SK-N-SH treated with all-trans-retinoic acid at 6 μM for 48 hours (cell line): ENCODE measurements at regions not wholly inside any gene's neighbourhood (a gene's known extent, or its start where the extent isn't known, plus 50 kb on each side); places are given as distances from the start of the nearest gene placed in this dataset.

ENCODE experiments used
- ARNTL ChIP-seq: fragments of 450-650 bp; formaldehyde crosslinking; IDR thresholded peaks from 2 replicates; pipeline ENCODE4 v1.5.0; 2020; ENCODE audit warnings: low read depth, mild to moderate bottlenecking, moderate library complexity, borderline replicate concordance
- OSR1 ChIP-seq: fragments of 250-450 bp; sonication (Bioruptor Pico); IDR thresholded peaks from 2 replicates; pipeline ENCODE4 v1.8.0; 2022; ENCODE audit warnings: moderate library complexity, mild to moderate bottlenecking, inconsistent platforms
- ZNF8 ChIP-seq: fragments of 450-650 bp; formaldehyde crosslinking; IDR thresholded peaks from 2 replicates; pipeline ENCODE4 v1.5.0; 2020; ENCODE audit warnings: mild to moderate bottlenecking, moderate library complexity
- TF ChIP-seq, protein P1 (sequence below): fragments of 250-450 bp; sonication (Bioruptor Pico); IDR thresholded peaks from 2 replicates; pipeline ENCODE4 v1.8.0; 2020; ENCODE audit warnings: mild to moderate bottlenecking, moderate library complexity, borderline replicate concordance
- TF ChIP-seq, protein P2 (sequence below): fragments of 250-450 bp; sonication (Bioruptor Pico); IDR thresholded peaks from 2 replicates; pipeline ENCODE4 v1.5.1; 2021; ENCODE audit warnings: mild to moderate bottlenecking, moderate library complexity

DNA sequence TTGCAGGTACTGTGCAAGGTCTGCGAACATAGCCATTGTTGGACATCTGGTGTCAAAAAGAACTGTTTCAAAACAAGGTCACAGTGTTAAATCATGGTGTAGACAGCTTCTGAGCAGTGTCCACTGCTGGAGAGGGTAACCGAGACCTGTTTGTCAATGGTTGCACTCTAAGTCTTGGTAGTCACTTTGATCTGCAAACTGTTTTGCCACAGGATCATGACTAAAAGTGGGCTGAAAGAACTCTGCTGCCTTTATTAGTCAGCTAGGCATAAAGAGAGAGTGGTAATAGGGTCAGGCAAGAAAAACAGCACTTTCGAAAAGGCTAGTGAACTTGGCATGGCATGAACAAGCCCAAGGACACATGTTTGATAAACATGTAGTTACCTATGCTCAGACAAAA lies 552.3 kb upstream of the CITED2 start:
- TF ChIP-seq OSR1 (CRISPR knock-in tag) = no peak
- TF ChIP-seq, protein P1, sequence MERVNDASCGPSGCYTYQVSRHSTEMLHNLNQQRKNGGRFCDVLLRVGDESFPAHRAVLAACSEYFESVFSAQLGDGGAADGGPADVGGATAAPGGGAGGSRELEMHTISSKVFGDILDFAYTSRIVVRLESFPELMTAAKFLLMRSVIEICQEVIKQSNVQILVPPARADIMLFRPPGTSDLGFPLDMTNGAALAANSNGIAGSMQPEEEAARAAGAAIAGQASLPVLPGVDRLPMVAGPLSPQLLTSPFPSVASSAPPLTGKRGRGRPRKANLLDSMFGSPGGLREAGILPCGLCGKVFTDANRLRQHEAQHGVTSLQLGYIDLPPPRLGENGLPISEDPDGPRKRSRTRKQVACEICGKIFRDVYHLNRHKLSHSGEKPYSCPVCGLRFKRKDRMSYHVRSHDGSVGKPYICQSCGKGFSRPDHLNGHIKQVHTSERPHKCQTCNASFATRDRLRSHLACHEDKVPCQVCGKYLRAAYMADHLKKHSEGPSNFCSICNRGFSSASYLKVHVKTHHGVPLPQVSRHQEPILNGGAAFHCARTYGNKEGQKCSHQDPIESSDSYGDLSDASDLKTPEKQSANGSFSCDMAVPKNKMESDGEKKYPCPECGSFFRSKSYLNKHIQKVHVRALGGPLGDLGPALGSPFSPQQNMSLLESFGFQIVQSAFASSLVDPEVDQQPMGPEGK = no peak
- TF ChIP-seq, protein P2, sequence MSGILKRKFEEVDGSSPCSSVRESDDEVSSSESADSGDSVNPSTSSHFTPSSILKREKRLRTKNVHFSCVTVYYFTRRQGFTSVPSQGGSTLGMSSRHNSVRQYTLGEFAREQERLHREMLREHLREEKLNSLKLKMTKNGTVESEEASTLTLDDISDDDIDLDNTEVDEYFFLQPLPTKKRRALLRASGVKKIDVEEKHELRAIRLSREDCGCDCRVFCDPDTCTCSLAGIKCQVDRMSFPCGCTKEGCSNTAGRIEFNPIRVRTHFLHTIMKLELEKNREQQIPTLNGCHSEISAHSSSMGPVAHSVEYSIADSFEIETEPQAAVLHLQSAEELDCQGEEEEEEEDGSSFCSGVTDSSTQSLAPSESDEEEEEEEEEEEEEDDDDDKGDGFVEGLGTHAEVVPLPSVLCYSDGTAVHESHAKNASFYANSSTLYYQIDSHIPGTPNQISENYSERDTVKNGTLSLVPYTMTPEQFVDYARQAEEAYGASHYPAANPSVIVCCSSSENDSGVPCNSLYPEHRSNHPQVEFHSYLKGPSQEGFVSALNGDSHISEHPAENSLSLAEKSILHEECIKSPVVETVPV (CRISPR knock-in tag) = no peak
- no peak for TF ChIP-seq ARNTL (CRISPR knock-in tag)
- TF ChIP-seq ZNF8 (CRISPR knock-in tag) = no peak
